GM18511 (cell line): ENCODE measurements at regions not wholly inside any gene's neighbourhood (a gene's known extent, or its start where the extent isn't known, plus 50 kb on each side); places are given as distances from the start of the nearest gene placed in this dataset.
"Not testable (repeated sequence)": the region's sequence is repeated elsewhere in the genome, so short reads cannot be mapped to it uniquely, and the experiment has no call there.

Experiments
- ATAC-seq: cut with Tn5 transposase; IDR thresholded peaks from one replicate; pipeline ENCODE4 v1.9.1; 2021; ENCODE audit warnings: mild to moderate bottlenecking, moderate library complexity; ENCODE audit not compliant: unreplicated experiment

- no peak for ATAC-seq
Measured at GRCh38 chr2:51995293-51995692, 963.4 kb upstream of the NRXN1 start.

GRCh38 chr2:51994123-51994763, 962.3 kb upstream of the NRXN1 start:
- no peak for ATAC-seq

- no peak for ATAC-seq
Measured at GRCh38 chr2:51990684-51991083, 958.8 kb upstream of the NRXN1 start.

- ATAC-seq = no peak
Measured at GRCh38 chr2:51986101-51986500, 954.2 kb upstream of the NRXN1 start.

GRCh38 chr2:51981783-51982182, 949.9 kb upstream of the NRXN1 start:
- no peak for ATAC-seq

GRCh38 chr2:51976623-51977022, 944.7 kb upstream of the NRXN1 start:
- no peak for ATAC-seq

- ATAC-seq = no peak
Measured at GRCh38 chr2:51971136-51971535, 939.2 kb upstream of the NRXN1 start.

- ATAC-seq = no peak
Measured at GRCh38 chr2:51969347-51969746, 937.4 kb upstream of the NRXN1 start.

- ATAC-seq = no peak
Measured at GRCh38 chr2:51960841-51961335, 929.0 kb upstream of the NRXN1 start.

- ATAC-seq = no peak
Measured at GRCh38 chr2:51960281-51960680, 928.3 kb upstream of the NRXN1 start.

- ATAC-seq = no peak
Measured at GRCh38 chr2:51959696-51960095, 927.8 kb upstream of the NRXN1 start.

- ATAC-seq = no peak
Measured at GRCh38 chr2:51953931-51954330, 922.0 kb upstream of the NRXN1 start.

GRCh38 chr2:51921076-51921475, 889.1 kb upstream of the NRXN1 start:
- no peak for ATAC-seq

GRCh38 chr2:51920509-51920908, 888.6 kb upstream of the NRXN1 start:
- ATAC-seq = no peak

- no peak for ATAC-seq
Measured at GRCh38 chr2:51919395-51919794, 887.5 kb upstream of the NRXN1 start.

- ATAC-seq = no peak
Measured at GRCh38 chr2:51918113-51918512, 886.2 kb upstream of the NRXN1 start.

- no peak for ATAC-seq
Measured at GRCh38 chr2:51903728-51904127, 871.8 kb upstream of the NRXN1 start.

GRCh38 chr2:51899643-51900042, 867.7 kb upstream of the NRXN1 start:
- ATAC-seq = no peak

- not testable (repeated sequence) for ATAC-seq
Measured at GRCh38 chr2:51894584-51894983, 862.7 kb upstream of the NRXN1 start.

GRCh38 chr2:51888120-51888519, 856.2 kb upstream of the NRXN1 start:
- no peak for ATAC-seq

GRCh38 chr2:51881673-51882072, 849.7 kb upstream of the NRXN1 start:
- ATAC-seq = no peak

- ATAC-seq = no peak
Measured at GRCh38 chr2:51880153-51880552, 848.2 kb upstream of the NRXN1 start.

GRCh38 chr2:51866361-51866760, 834.4 kb upstream of the NRXN1 start:
- ATAC-seq = no peak
